ENCODE measurements at regions not wholly inside any gene's neighbourhood (a gene's known extent, or its start where the extent isn't known, plus 50 kb on each side); places are given as distances from the start of the nearest gene placed in this dataset.

GRCh38 chr5:25064306-25064705 is 419.5 kb upstream of the CDH10 start:
- DNase-seq (ENCODE audit: low spot score) (no peak), ATAC-seq (no peak)
- H3K9me3 Mint-ChIP-seq, result no peaks in the 10 kb centered on the region; the same call in 1 of the 2 replicates
- POLR2A ChIA-PET, result no interaction called here
- H3K4me3 Mint-ChIP-seq, result no peak overlapping the region
- H3K36me3 Mint-ChIP-seq, result no peaks in the 10 kb centered on the region
- H3K4me1 Mint-ChIP-seq, result peaks cover 5% of the 10 kb centered on the region; the same call in 1 of the 2 replicates
- H3K27me3 Mint-ChIP-seq (ENCODE audit: low read depth), result no peaks in the 10 kb centered on the region
- H3K27ac Mint-ChIP-seq, result no peak overlapping the region
- no peak for TF ChIP-seq MYBL2 (CRISPR knock-in tag; IDR thresholded peaks at IDR 0.05)
- TF ChIP-seq STAT6 (CRISPR knock-in tag; conservative IDR thresholded peaks at IDR 0.05; ENCODE audit: low read depth), result no peak
- no peak for TF ChIP-seq TP53 (CRISPR knock-in tag; IDR thresholded peaks at IDR 0.05)
- no peak for TF ChIP-seq ZNF396 (CRISPR knock-in tag; IDR thresholded peaks at IDR 0.05; ENCODE audit: borderline replicate concordance)
- no peak for TF ChIP-seq ZNF281 (CRISPR knock-in tag; IDR thresholded peaks at IDR 0.05)
- TF ChIP-seq CREB1 (CRISPR knock-in tag; IDR thresholded peaks at IDR 0.05), result no peak
- no peak for TF ChIP-seq ESRRA (CRISPR knock-in tag; IDR thresholded peaks at IDR 0.05; ENCODE audit: borderline replicate concordance)
- TF ChIP-seq CBFB (CRISPR knock-in tag; IDR thresholded peaks at IDR 0.05; ENCODE audit: low read depth), result no peak
- no peak for TF ChIP-seq ATF2 (CRISPR knock-in tag; IDR thresholded peaks at IDR 0.05; ENCODE audit: borderline replicate concordance, low read depth)
- TF ChIP-seq MLX (CRISPR knock-in tag; IDR thresholded peaks at IDR 0.05), result no peak
- no peak for TF ChIP-seq ATF3 (CRISPR knock-in tag; conservative IDR thresholded peaks at IDR 0.05)
- TF ChIP-seq CDX4 (CRISPR knock-in tag; IDR thresholded peaks at IDR 0.05; ENCODE audit: borderline replicate concordance), result no peak
- no peak for TF ChIP-seq ZNF263 (CRISPR knock-in tag; IDR thresholded peaks at IDR 0.05; ENCODE audit: low read depth)
- no peak for TF ChIP-seq SMAD3 (CRISPR knock-in tag; IDR thresholded peaks at IDR 0.05; ENCODE audit: borderline replicate concordance)
- TF ChIP-seq ZNF138 (CRISPR knock-in tag; conservative IDR thresholded peaks at IDR 0.05), result no peak
- no peak for TF ChIP-seq USF2 (CRISPR knock-in tag; IDR thresholded peaks at IDR 0.05)
- CTCF ChIA-PET, result no interaction called here

Data from WTC11 (cell line).